GM21723 (cell line): ENCODE measurements at regions not wholly inside any gene's neighbourhood (a gene's known extent, or its start where the extent isn't known, plus 50 kb on each side); places are given as distances from the start of the nearest gene placed in this dataset.

ENCODE experiments used
- ATAC-seq: cut with Tn5 transposase; IDR thresholded peaks from one replicate; pipeline ENCODE4 v1.9.1; 2021; ENCODE audit warnings: mild to moderate bottlenecking, moderate library complexity; ENCODE audit not compliant: unreplicated experiment

DNA sequence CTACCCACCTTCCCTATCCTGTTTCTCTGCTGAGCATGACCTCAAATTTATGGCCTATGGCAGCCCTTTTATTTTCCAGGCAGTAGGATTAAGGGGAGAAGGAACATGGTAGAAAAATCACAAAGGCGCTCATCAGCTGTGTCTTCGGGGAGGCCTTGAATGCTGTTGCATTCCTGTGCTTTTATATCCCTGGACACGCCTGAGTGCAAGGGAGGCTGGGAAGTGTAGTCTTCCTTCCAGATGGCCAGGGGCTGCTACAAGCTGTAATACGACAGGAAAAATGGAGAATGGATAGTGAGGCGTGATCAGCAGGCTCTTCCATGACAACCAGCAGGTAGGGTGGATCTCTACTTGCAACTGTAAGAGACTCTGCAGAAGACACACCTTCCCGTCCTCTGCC, 210.9 kb upstream of the GGTLC1 start:
- no peak for ATAC-seq

DNA sequence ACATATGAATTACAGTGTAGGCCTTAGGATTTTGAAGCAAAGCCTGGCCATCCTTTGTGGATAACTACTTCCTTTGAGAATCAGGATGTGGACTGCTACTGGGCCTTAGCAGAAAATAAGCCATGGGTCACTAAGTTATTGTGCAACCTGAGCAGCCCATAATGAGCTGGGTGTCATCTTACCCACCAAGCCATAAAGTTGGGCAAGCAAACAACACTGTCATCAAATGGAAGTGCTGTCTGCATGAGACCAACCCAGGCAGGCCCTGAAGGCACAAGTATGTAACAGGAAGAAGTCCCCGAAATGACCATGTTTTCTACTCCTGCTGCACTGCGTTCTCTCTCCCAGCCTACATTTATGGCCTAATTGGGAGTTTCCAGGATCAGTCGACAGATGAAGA, 205.6 kb upstream of the GGTLC1 start:
- no peak for ATAC-seq

DNA sequence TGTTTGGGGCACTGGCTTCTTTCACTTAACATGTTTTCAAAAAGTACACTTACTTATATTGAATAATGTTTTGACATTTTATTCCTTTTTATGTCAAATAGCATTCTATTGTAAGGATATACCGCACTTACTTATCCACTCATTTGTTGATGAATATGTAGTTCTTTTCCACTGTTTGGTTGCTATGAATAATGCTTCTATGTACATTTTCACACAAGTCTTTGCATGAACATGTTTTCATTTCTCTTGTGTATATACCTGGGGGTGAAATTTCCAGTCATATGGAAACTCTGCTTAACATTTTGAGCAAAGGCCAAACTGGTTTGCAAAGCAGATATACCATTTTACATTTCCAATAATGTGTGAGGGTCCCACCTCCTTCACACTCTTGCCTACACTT, 202.3 kb upstream of the GGTLC1 start:
- ATAC-seq: no peak

DNA sequence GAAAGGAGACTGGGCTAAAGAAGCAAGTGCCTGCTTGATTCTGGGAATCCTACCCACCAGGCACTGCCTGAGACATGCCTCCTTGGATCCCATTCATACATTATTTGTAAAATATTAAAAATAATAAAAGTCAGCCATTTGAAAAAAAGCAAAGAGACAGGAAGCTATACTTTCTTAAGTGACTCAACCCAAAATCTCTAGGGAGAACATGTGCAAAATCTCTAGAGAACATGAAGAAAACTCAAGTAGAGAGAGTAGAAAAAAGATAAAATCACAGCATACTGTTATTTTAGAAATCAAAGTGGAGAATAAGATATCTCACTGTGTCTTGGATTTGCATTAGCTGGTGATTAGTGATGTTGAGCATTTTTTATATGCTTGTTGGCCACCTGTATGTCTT, 197.2 kb upstream of the GGTLC1 start:
- ATAC-seq: no peak

- no peak for ATAC-seq
Measured at GRCh38 chr20:24181151-24181550, 192.6 kb upstream of the GGTLC1 start.

DNA sequence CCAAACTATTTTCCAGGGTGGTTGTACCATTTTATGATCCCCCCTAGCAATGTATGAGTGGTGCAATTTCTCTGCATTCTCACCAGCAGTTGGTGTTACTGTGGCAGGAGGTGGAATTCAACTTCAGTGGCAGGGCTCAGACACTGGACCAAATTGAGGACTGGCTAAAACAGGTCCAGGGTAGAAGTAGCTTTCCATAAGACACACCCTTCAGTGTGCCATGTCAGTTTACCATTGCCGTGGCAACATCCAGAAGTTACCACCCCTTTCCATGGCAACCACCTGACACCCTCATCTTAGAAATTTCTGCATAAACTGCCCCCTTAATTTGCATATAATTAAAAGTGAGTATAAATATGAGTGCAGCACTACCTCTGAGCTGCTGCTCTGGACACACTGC, 180.7 kb upstream of the GGTLC1 start:
- no peak for ATAC-seq

DNA sequence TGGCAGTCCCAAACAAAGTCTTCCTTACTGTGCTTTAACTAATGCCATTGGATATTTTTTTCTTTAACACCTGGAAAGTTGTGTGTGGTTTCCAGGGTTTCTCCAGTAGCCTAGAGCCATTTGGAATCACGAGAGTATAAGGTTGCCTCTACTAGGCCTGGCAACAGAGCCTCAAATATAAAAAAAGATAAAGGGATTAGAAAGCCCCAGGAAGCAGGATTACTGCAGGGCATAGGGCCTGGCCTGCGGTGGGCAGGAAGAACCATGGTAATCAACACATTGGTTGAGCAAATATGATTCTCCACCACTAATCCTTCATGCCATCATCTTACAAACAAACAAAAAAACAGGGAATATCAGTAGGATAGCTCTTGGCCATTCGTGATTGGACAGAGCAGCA, 177.8 kb upstream of the GGTLC1 start:
- ATAC-seq: no peak

DNA sequence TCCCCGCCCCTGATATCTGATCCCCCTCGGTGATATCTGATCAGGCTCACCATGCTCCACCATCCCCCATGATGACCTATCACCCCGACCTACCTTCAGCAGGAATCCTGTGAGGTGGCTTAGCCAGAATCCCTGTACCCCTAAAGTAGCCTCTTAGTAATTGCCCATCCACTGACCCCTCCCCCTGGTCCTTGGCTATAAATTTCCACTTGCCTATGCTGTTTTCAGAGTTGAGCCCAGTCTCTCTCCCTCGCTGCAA, 177.5 kb upstream of the GGTLC1 start:
- ATAC-seq: no peak

DNA sequence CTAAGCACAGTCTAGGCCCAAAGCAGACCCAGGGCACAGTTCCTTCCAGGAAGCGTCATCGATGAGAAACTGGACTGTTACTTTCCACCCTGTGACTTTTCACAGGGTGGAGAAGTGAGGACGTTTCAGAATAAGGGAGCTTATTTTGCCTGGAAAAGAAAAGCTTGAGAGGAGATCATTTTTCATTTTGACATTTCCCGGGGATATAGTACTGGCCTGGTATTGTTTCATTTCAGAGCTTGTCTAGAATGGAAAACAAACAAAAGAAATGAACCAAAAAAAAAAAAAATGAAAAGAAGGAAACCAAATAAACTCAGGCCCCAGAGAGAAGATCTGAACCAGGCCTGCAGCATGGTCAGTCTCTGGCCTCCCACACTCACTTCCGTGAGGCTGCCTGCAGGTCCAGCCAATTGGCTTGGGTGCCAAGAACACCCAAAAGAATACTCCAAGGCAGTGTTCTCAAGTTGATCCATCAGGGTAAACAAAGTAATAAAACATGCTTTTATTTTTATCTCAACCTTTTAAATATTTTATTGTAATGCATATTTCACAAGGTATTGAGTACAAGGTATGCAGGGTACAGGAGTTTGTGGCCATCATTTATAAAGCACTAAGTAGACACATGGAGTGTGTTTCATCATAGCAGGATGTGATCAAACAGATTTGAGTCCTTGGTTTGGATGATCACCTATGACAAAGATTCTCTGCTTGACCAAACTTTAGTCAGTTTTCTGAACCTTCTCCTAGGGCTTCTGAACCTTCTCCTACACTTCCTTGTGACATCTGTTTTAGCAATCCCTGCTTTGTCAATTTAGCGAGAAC, 176.9 kb upstream of the GGTLC1 start:
- no peak for ATAC-seq

DNA sequence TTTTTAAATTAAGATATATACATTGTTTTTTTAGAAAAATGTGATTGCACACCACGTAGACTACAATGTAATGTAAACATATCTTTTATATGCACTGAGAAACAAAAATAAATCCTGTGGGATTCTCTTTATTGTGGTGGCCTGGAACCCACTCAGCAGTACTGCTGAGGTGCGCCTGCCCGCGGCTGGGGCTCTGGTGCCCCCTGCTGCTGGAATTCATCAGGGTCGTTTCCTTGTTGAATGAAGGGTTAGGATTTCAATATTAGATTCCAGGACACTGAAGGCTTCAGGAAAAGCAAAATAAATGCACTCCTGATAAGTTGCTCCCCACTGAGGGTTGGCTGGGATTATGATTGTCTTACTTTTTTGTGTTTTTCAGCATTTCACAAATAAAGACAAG, 175.8 kb upstream of the GGTLC1 start:
- ATAC-seq: no peak

GRCh38 chr20:24163506-24163905, 174.9 kb upstream of the GGTLC1 start:
- no peak for ATAC-seq

GRCh38 chr20:24160563-24161281, 172.1 kb upstream of the GGTLC1 start:
- ATAC-seq: no peak

- ATAC-seq: no peak
Measured at GRCh38 chr20:24158281-24158680, 169.7 kb upstream of the GGTLC1 start.

DNA sequence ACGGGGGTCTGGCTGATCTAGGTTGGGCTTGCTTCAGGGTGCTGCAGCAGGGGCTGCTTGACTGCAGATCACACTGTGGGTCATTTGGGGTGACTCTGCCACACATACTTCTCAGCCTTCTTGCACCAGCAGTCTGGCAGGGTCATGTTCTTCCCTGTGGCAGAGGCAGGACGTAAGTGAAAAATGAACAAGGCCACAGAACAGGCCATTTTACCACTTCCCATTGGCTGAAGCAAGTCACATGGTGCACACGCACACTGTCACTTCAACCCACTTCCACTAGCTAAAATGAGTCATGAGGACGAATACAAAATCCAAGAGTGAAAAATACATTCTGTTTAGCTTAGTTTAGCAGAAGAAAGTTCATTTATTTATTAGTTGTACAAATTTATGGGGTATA, 168.6 kb upstream of the GGTLC1 start:
- no peak for ATAC-seq

GRCh38 chr20:24153101-24154040, 164.8 kb upstream of the GGTLC1 start:
- no peak for ATAC-seq

- ATAC-seq: no peak
Measured at GRCh38 chr20:24151621-24152294, 163.2 kb upstream of the GGTLC1 start.

- ATAC-seq: no peak
Measured at GRCh38 chr20:24150406-24150805, 161.8 kb upstream of the GGTLC1 start.

DNA sequence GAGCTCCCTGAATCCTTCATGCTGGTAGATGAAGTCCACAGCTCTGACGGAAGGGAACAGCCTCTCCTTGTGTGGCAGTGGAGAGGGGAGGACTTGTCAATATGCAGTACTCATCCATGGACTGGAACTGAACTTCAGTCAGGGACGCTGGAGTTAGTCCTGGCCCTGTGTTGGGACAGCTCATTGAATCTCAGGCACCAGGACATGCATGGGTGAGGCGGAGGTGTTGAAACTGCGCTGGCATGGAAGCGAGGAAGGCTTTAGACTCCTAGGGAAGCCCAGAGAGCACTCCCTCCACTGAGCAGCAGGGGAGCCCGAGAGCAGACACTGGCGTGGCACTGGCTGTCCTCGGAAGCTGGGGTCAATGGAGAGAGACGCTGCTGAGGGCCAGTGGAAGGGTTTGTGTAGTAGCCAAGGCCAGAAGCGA, 161.3 kb upstream of the GGTLC1 start:
- no peak for ATAC-seq

GRCh38 chr20:24149175-24149574, 160.6 kb upstream of the GGTLC1 start:
- no peak for ATAC-seq

DNA sequence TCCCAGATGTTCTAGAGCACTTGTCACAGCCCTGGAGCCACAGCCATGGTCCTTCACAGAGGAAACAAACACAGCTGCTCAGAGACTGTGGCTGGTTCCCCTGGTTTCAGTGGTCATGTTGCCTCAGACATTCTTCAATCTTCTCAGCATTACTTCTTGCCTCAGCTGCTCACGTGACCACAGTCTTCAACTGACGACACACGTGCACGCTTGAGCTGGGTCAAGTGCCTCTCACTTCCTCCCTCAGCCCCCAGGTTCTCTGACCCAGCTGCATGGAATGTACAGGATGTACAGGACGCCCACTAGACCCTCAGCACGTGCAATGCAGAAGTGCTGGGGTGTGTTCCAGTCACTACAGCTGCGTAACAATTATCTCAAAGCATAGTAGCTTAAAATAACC, 159.8 kb upstream of the GGTLC1 start:
- ATAC-seq: peak; percentile 83

DNA sequence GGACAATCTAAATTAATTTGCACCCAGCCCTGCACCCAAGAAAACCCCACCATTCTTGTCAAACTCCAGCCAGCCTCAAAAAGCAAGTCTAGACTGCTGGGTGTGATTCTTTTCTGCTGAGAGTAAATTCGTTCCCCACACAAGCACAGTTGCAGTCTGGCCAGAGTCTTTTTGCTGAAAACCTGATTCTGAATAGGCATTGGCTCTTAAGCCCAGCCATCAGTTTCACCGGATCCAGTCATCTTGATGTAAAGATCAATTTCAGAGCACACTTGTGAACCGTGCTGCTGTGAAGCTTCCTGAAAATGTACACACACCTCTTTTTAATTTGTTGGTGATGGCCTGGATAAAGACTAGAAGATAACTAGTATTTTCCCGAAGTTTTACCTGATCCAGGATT, 159.4 kb upstream of the GGTLC1 start:
- ATAC-seq: no peak
